Endothelial cell of umbilical vein (primary cell): ENCODE measurements at regions not wholly inside any gene's neighbourhood (a gene's known extent, or its start where the extent isn't known, plus 50 kb on each side); places are given as distances from the start of the nearest gene placed in this dataset.

ENCODE experiments used
- BruUV-seq: library from RNA; stranded (reverse); fragments of 400-500 nt; replicated peaks from 2 replicates; lab custom pipeline; 2021; lab: Mats Ljungman, UMichigan
- CTCF ChIA-PET: fragments of 300-600, 350-600 bp; sonication (Branson Sonifier 250); formaldehyde crosslinking; loops from one replicate; lab custom pipeline; 2021; ENCODE audit warnings: antibody characterized with exemption, inconsistent platforms; lab: Charles Lee
- POLR2A ChIA-PET: fragments of 300-600, 350-600 bp; sonication (Branson Sonifier 250); formaldehyde crosslinking; loops from one replicate; lab custom pipeline; 2021; ENCODE audit warnings: antibody characterized with exemption, inconsistent platforms; lab: Charles Lee
- DNase-seq: peaks from one replicate; pipeline ENCODE4 v3.0.0-alpha.2; 2011; ENCODE audit warnings: low read depth, low spot score
- FAIRE-seq: peaks from 2 replicates; lab custom pipeline; 2011; peaks lifted over from hg19 to GRCh38; lab: Jason Lieb, UNC
- H2AFZ ChIP-seq: 2 replicates; pipeline ENCODE4 v1.6.0; 2012; ENCODE audit warnings: low read depth, low read length, control low read depth, inconsistent platforms
- H3K27ac ChIP-seq: 2 replicates; pipeline ENCODE4 v1.5.1; 2011; ENCODE audit warnings: low read depth, mild to moderate bottlenecking, control low read depth, low read length, moderate library complexity; ENCODE audit not compliant: insufficient read depth
- H3K27me3 ChIP-seq, 2 experiments: 2 replicates each; pipeline versions ENCODE4 v1.6.0 to v1.6.1; 2011; ENCODE audit warnings: low read length in 2 of 2, mixed read lengths in 1 of 2; ENCODE audit not compliant: control insufficient read depth in 2 of 2, insufficient read depth in 2 of 2
- H3K36me3 ChIP-seq, 2 experiments: 2 replicates in 1 of 2; 3 replicates in 1 of 2; pipeline ENCODE4 v1.5.1; 2011; ENCODE audit warnings: low read length in 2 of 2, mild to moderate bottlenecking in 1 of 2, moderate library complexity in 1 of 2; ENCODE audit not compliant: control insufficient read depth in 2 of 2, insufficient read depth in 2 of 2; ENCODE audit errors: extremely low read depth in 1 of 2
- H3K4me1 ChIP-seq: 3 replicates; pipeline ENCODE4 v1.5.1; 2011; ENCODE audit warnings: mild to moderate bottlenecking, low read length; ENCODE audit not compliant: control insufficient read depth, insufficient read depth; ENCODE audit errors: extremely low read depth
- H3K4me2 ChIP-seq: 2 replicates; pipeline ENCODE4 v1.6.1; 2011; ENCODE audit warnings: low read length, control low read depth, mixed read lengths; ENCODE audit not compliant: insufficient read depth
- H3K4me3 ChIP-seq, 3 experiments: fragments of 200-600 bp in 1 of 3; sonication (generic), shearing (Covaris generic) in 1 of 3; replicated peaks in 1 of 3; 2 replicates each; pipeline ENCODE4 v1.5.1; 2011 to 2016; ENCODE audit warnings: control low read depth in 3 of 3, low read length in 3 of 3, mild to moderate bottlenecking in 2 of 3, inconsistent platforms in 1 of 3, low read depth in 1 of 3, moderate library complexity in 1 of 3; ENCODE audit not compliant: insufficient read depth in 1 of 3
- H3K79me2 ChIP-seq: 2 replicates; pipeline ENCODE4 v1.6.0; 2012; ENCODE audit warnings: low read length, inconsistent platforms; ENCODE audit not compliant: control insufficient read depth, insufficient read depth
- H3K9ac ChIP-seq: replicated peaks from 2 replicates; pipeline ENCODE3; 2011; ENCODE audit warnings: low read length, control low read depth; ENCODE audit not compliant: insufficient read depth; ENCODE audit errors: extremely low read depth
- H3K9me1 ChIP-seq: replicated peaks from 3 replicates; pipeline ENCODE4 v1.6.0; 2011; ENCODE audit warnings: mild to moderate bottlenecking, low read length; ENCODE audit not compliant: control insufficient read depth, insufficient read depth; ENCODE audit errors: extremely low read depth
- H3K9me3 ChIP-seq: replicated peaks from 2 replicates; pipeline ENCODE4 v1.5.1; 2012; ENCODE audit warnings: low read length, inconsistent platforms; ENCODE audit not compliant: control insufficient read depth, insufficient read depth
- H4K20me1 ChIP-seq: replicated peaks from 2 replicates; pipeline ENCODE3; 2011; ENCODE audit warnings: mild to moderate bottlenecking, low read length; ENCODE audit not compliant: control insufficient read depth, insufficient read depth; ENCODE audit errors: extremely low read depth
- CTCF ChIP-seq, 2 donors: IDR thresholded peaks; 1 replicate in 1 of 2; 2 replicates in 1 of 2; pipeline ENCODE4 v1.5.1; 2011; ENCODE audit warnings: low read length in 2 of 2, mild to moderate bottlenecking in 2 of 2, moderate library complexity in 2 of 2, control low read depth in 1 of 2, inconsistent platforms in 1 of 2, low read depth in 1 of 2; ENCODE audit not compliant: insufficient read depth in 1 of 2; ENCODE audit errors: extremely low read depth in 1 of 2
- EZH2 ChIP-seq: IDR thresholded peaks from 2 replicates; pipeline ENCODE4 v1.6.1; 2012; ENCODE audit warnings: borderline replicate concordance, low read depth, mild to moderate bottlenecking, moderate library complexity, low read length, inconsistent platforms; ENCODE audit not compliant: severe bottlenecking
- FOS ChIP-seq: IDR thresholded peaks from 2 replicates; pipeline ENCODE4 v1.6.1; 2011; ENCODE audit warnings: mild to moderate bottlenecking, low read length, moderate library complexity, borderline replicate concordance; ENCODE audit not compliant: insufficient read depth
- GATA2 ChIP-seq: IDR thresholded peaks from 2 replicates; pipeline ENCODE4 v1.7.0; 2011; ENCODE audit warnings: low read depth, mild to moderate bottlenecking, moderate library complexity, mixed read lengths, low read length; ENCODE audit not compliant: insufficient read length, insufficient read depth
- JUN ChIP-seq: IDR thresholded peaks from 2 replicates; pipeline ENCODE4 v1.6.1; 2011; ENCODE audit warnings: borderline replicate concordance, low read depth; ENCODE audit not compliant: insufficient read length, insufficient read depth
- MAX ChIP-seq: IDR thresholded peaks from 2 replicates; pipeline ENCODE4 v1.6.1; 2011; ENCODE audit not compliant: insufficient read depth, insufficient read length
- MYC ChIP-seq: IDR thresholded peaks from one replicate; pipeline ENCODE4 v1.6.1; 2011; ENCODE audit warnings: mild to moderate bottlenecking, low read depth, low read length
- POLR2A ChIP-seq: IDR thresholded peaks from 2 replicates; pipeline ENCODE4 v1.6.1; 2012; ENCODE audit warnings: low read depth, mild to moderate bottlenecking, control low read depth, low read length
- POLR2AphosphoS5 ChIP-seq: IDR thresholded peaks from 2 replicates; pipeline ENCODE4 v1.6.1; 2012; ENCODE audit warnings: low read depth, mild to moderate bottlenecking, control low read depth, low read length, moderate library complexity; ENCODE audit not compliant: insufficient read depth
- dilution Hi-C: fragments of 300-500 bp; cut with MboI; formaldehyde crosslinking; loops from one replicate; pipeline ENCODE4 v1.15.0; 2019; ENCODE audit warnings: low sequenced_read_pairs; ENCODE audit not compliant: extremely low pct_ligation_motif_present
- intact Hi-C: fragments of 100-400 bp; cut with micrococcal nuclease; formaldehyde crosslinking; loops from one replicate; pipeline ENCODE4 v1.10.0; 2022

- intact Hi-C loops (no loop called here), dilution Hi-C loops (no loop called here)
- Histone ChIP-seq H3K36me3 (no peaks in the 10 kb centered on the region), H3K79me2 (no peaks in the 10 kb centered on the region), H3K27me3 (no peaks in the 10 kb centered on the region), H3K4me3 (no peak overlapping the region), H3K9me1 (no peaks in the 10 kb centered on the region), H4K20me1 (no peaks in the 10 kb centered on the region), H3K9ac (no peak overlapping the region), H3K27ac (no peak overlapping the region), H3K4me2 (no peak overlapping the region), H3K9me3 (no peaks in the 10 kb centered on the region), H2AFZ (no peak overlapping the region), H3K4me1 (no peaks in the 10 kb centered on the region)
- no peak for TF ChIP-seq POLR2AphosphoS5
- no peak for TF ChIP-seq CTCF (IDR thresholded peaks at IDR 0.05; ENCODE audit: extremely low read depth in 1 of 2, insufficient read depth in 1 of 2, low read depth in 1 of 2, low read length in 2 of 2)
- TF ChIP-seq POLR2A = no peak
- no peak for TF ChIP-seq FOS
- TF ChIP-seq MYC = no peak
- POLR2A ChIA-PET = no interaction called here
- CTCF ChIA-PET = no interaction called here
- FAIRE-seq (no peak), DNase-seq (no peak)
- no TSS peak for BruUV-seq
Measured at GRCh38 chr7:110181768-110182167, 909.2 kb upstream of the LRRN3 start.

GRCh38 chr7:110186334-110186733, 904.6 kb upstream of the LRRN3 start:
- no peaks in the 10 kb centered on the region for H3K36me3 ChIP-seq
- no peaks in the 10 kb centered on the region for H3K9me1 ChIP-seq
- no peak overlapping the region for H2AFZ ChIP-seq
- TF ChIP-seq JUN (no peak), POLR2AphosphoS5 (no peak), EZH2 (no peak), POLR2A (no peak), MAX (no peak), MYC (no peak), GATA2 (no peak), CTCF (IDR thresholded peaks at IDR 0.05; ENCODE audit: extremely low read depth in 1 of 2, insufficient read depth in 1 of 2, low read depth in 1 of 2, low read length in 2 of 2) (no peak), FOS (no peak)
- no peaks in the 10 kb centered on the region for H3K27me3 ChIP-seq
- no peaks in the 10 kb centered on the region for H3K79me2 ChIP-seq
- no peak overlapping the region for H3K4me3 ChIP-seq
- BruUV-seq = no TSS peak
- no peak for FAIRE-seq
- dilution Hi-C loops = no loop called here
- ChIA-PET CTCF (no interaction called here), POLR2A (no interaction called here)
- intact Hi-C loops = no loop called here
- H3K4me2 ChIP-seq = no peak overlapping the region
- no peaks in the 10 kb centered on the region for H3K4me1 ChIP-seq
- no peaks in the 10 kb centered on the region for H4K20me1 ChIP-seq
- no peak for DNase-seq
- H3K27ac ChIP-seq = no peak overlapping the region
- H3K9ac ChIP-seq = no peak overlapping the region
- no peaks in the 10 kb centered on the region for H3K9me3 ChIP-seq
